ENCODE measurements at regions not wholly inside any gene's neighbourhood (a gene's known extent, or its start where the extent isn't known, plus 50 kb on each side); places are given as distances from the start of the nearest gene placed in this dataset.

- peak; percentile 36; the same call in 1 of the 2 replicates for TF ChIP-seq CTCF (conservative IDR thresholded peaks at IDR 0.05; ENCODE audit: low read depth, low read length)
- no peak for TF ChIP-seq EZH2 (IDR thresholded peaks at IDR 0.05; ENCODE audit: low read length, unreplicated experiment)
- no peak for TF ChIP-seq EZH2phosphoT487 (IDR thresholded peaks at IDR 0.05; ENCODE audit: borderline replicate concordance, low read length)
These were observed 816.2 kb upstream of the SOX9 start for GRCh38 chr17:71304498-71305158.
